HEK293T (cell line): ENCODE measurements at regions not wholly inside any gene's neighbourhood (a gene's known extent, or its start where the extent isn't known, plus 50 kb on each side); places are given as distances from the start of the nearest gene placed in this dataset.
"Not testable (repeated sequence)": the region's sequence is repeated elsewhere in the genome, so short reads cannot be mapped to it uniquely, and the experiment has no call there.

ENCODE experiments used
- CTCF ChIA-PET: fragments of 350-600 bp; formaldehyde crosslinking; extraction: SDS; loops from one replicate; lab custom pipeline; 2021; ENCODE audit warnings: antibody characterized with exemption, inconsistent platforms; lab: Yijun Ruan, JAX
- POLR2A ChIA-PET: fragments of 350-600 bp; formaldehyde crosslinking; extraction: SDS; loops from one replicate; lab custom pipeline; 2020; ENCODE audit warnings: antibody characterized with exemption, inconsistent platforms; lab: Yijun Ruan, JAX
- DNase-seq: peaks from one replicate; pipeline ENCODE4 v3.0.0; 2012; ENCODE audit warnings: mixed read lengths; ENCODE audit errors: extremely low spot score
- ARNT ChIP-seq: fragments of 450-650 bp; IDR thresholded peaks from 2 replicates; pipeline ENCODE4 v1.6.1; 2017; ENCODE audit warnings: mild to moderate bottlenecking
- BHLHE40 ChIP-seq: fragments of 450-650 bp; IDR thresholded peaks from 2 replicates; pipeline ENCODE4 v1.6.1; 2016; ENCODE audit warnings: mild to moderate bottlenecking, moderate library complexity, borderline replicate concordance
- CTBP1 ChIP-seq: fragments of 450-650 bp; IDR thresholded peaks from 2 replicates; pipeline ENCODE4 v1.6.1; 2016; ENCODE audit warnings: borderline replicate concordance
- ELF4 ChIP-seq: fragments of 450-650 bp; IDR thresholded peaks from 2 replicates; pipeline ENCODE4 v1.6.1; 2017; ENCODE audit warnings: antibody characterized with exemption
- FOXA1 ChIP-seq: fragments of 450-650 bp; IDR thresholded peaks from 2 replicates; pipeline ENCODE4 v1.6.1; 2016; ENCODE audit warnings: mild to moderate bottlenecking
- FOXK2 ChIP-seq: fragments of 450-650 bp; IDR thresholded peaks from 2 replicates; pipeline ENCODE4 v1.6.1; 2016; ENCODE audit warnings: mild to moderate bottlenecking
- FOXM1 ChIP-seq: fragments of 450-650 bp; IDR thresholded peaks from 2 replicates; pipeline ENCODE4 v1.6.1; 2017; ENCODE audit warnings: mild to moderate bottlenecking, borderline replicate concordance
- HDGF ChIP-seq: fragments of 450-650 bp; IDR thresholded peaks from 2 replicates; pipeline ENCODE4 v1.6.1; 2017; ENCODE audit warnings: antibody characterized with exemption, borderline replicate concordance
- L3MBTL2 ChIP-seq: fragments of 450-650 bp; conservative IDR thresholded peaks from 2 replicates; pipeline ENCODE4 v1.6.1; 2016; ENCODE audit warnings: mild to moderate bottlenecking
- LEF1 ChIP-seq: fragments of 450-650 bp; IDR thresholded peaks from 2 replicates; pipeline ENCODE4 v1.6.1; 2017; ENCODE audit warnings: mild to moderate bottlenecking, borderline replicate concordance
- NFRKB ChIP-seq: fragments of 450-650 bp; IDR thresholded peaks from 2 replicates; pipeline ENCODE4 v1.6.1; 2016; ENCODE audit warnings: mild to moderate bottlenecking, moderate library complexity
- PKNOX1 ChIP-seq: fragments of 450-650 bp; IDR thresholded peaks from 2 replicates; pipeline ENCODE4 v1.6.1; 2016
- SP1 ChIP-seq: fragments of 450-650 bp; IDR thresholded peaks from 2 replicates; pipeline ENCODE4 v1.6.1; 2017
- SUZ12 ChIP-seq: fragments of 450-650 bp; IDR thresholded peaks from 2 replicates; pipeline ENCODE4 v1.6.1; 2016; ENCODE audit warnings: mild to moderate bottlenecking
- TARDBP ChIP-seq: fragments of 450-650 bp; IDR thresholded peaks from 2 replicates; pipeline ENCODE4 v1.6.1; 2016
- ZNF384 ChIP-seq: fragments of 450-650 bp; IDR thresholded peaks from 2 replicates; pipeline ENCODE4 v1.6.1; 2016

- no peak for DNase-seq
- ChIA-PET POLR2A (no interaction called here), CTCF (no interaction called here)
- TF ChIP-seq LEF1: no peak
- TF ChIP-seq ZNF384: no peak
- no peak for TF ChIP-seq FOXA1
- TF ChIP-seq TARDBP: no peak
- no peak for TF ChIP-seq CTBP1
- TF ChIP-seq BHLHE40: no peak
- no peak for TF ChIP-seq ELF4
- no peak for TF ChIP-seq HDGF
- TF ChIP-seq SUZ12: no peak
- TF ChIP-seq ARNT: no peak
- TF ChIP-seq L3MBTL2: no peak
- no peak for TF ChIP-seq PKNOX1
Observed at GRCh38 chr6:137545073-137545472, 50.9 kb upstream of the OLIG3 start.

- TF ChIP-seq FOXM1 (no peak), FOXA1 (no peak)
- ChIA-PET CTCF (no interaction called here), POLR2A (no interaction called here)
- no peak for DNase-seq
Observed at GRCh38 chr6:137547186-137547585, 53.0 kb upstream of the OLIG3 start.

- CTCF ChIA-PET: no interaction called here
- DNase-seq: no peak
- TF ChIP-seq L3MBTL2 (no peak), CTBP1 (no peak), ARNT (no peak), BHLHE40 (no peak)
- POLR2A ChIA-PET: no interaction called here
Observed at GRCh38 chr6:137547601-137548000, 53.4 kb upstream of the OLIG3 start.

GRCh38 chr6:137549106-137549505 lies 54.9 kb upstream of the OLIG3 start:
- ChIA-PET POLR2A (no interaction called here), CTCF (no interaction called here)
- no peak for DNase-seq
- TF ChIP-seq ZNF384: no peak
- no peak for TF ChIP-seq SP1
- TF ChIP-seq ELF4: no peak
- TF ChIP-seq CTBP1: no peak
- TF ChIP-seq ARNT: no peak
- TF ChIP-seq HDGF: no peak
- TF ChIP-seq FOXA1: no peak
- TF ChIP-seq L3MBTL2: no peak

GRCh38 chr6:137550535-137550934 lies 56.3 kb upstream of the OLIG3 start:
- TF ChIP-seq TARDBP: no peak
- no peak for TF ChIP-seq BHLHE40
- TF ChIP-seq SP1: no peak
- TF ChIP-seq NFRKB: no peak
- no peak for TF ChIP-seq ELF4
- no peak for TF ChIP-seq L3MBTL2
- no peak for TF ChIP-seq ZNF384
- TF ChIP-seq HDGF: no peak
- TF ChIP-seq FOXA1: no peak
- TF ChIP-seq PKNOX1: no peak
- TF ChIP-seq CTBP1: no peak
- TF ChIP-seq ARNT: no peak
- TF ChIP-seq SUZ12: no peak
- no peak for TF ChIP-seq LEF1
- TF ChIP-seq FOXM1: no peak
- TF ChIP-seq FOXK2: no peak
- no peak for DNase-seq
- CTCF ChIA-PET: interaction anchor here (1.1 kb wide), 1 partner anchor 91 kb away, joined by 3 read pairs; no protein-coding TSS in a partner anchor
- POLR2A ChIA-PET: no interaction called here

GRCh38 chr6:137552146-137552545 lies 58.0 kb upstream of the OLIG3 start:
- ChIA-PET POLR2A (no interaction called here), CTCF (no interaction called here)
- DNase-seq: no peak
- TF ChIP-seq ARNT (no peak), ZNF384 (no peak), SUZ12 (no peak), HDGF (no peak), TARDBP (no peak), PKNOX1 (no peak), BHLHE40 (no peak), SP1 (no peak)

- no peak for DNase-seq
- TF ChIP-seq LEF1 (no peak), TARDBP (no peak), CTBP1 (no peak), ZNF384 (no peak), ARNT (no peak)
- ChIA-PET CTCF (no interaction called here), POLR2A (no interaction called here)
Observed at GRCh38 chr6:137552809-137553208, 58.6 kb upstream of the OLIG3 start.

GRCh38 chr6:137559521-137560183 lies 65.5 kb upstream of the OLIG3 start:
- POLR2A ChIA-PET, DNase-seq: not testable (repeated sequence)
- CTCF ChIA-PET: interaction anchor here (0.6 kb wide), 1 partner anchor 52 kb away, joined by 3 read pairs; no protein-coding TSS in a partner anchor
